Caco-2 (cell line): ENCODE measurements at regions not wholly inside any gene's neighbourhood (a gene's known extent, or its start where the extent isn't known, plus 50 kb on each side); places are given as distances from the start of the nearest gene placed in this dataset.

Source experiments
- BruUV-seq: library from RNA; stranded (reverse); fragments of 400-500 nt; replicated peaks from 2 replicates; lab custom pipeline; 2021; lab: Mats Ljungman, UMichigan
- CTCF ChIA-PET: fragments of 300-600 bp; sonication (Branson Sonifier 250); formaldehyde crosslinking; loops from one replicate; lab custom pipeline; 2022; ENCODE audit warnings: antibody characterized with exemption; lab: Charles Lee
- POLR2A ChIA-PET: fragments of 300-600 bp; sonication (Branson Sonifier 250); formaldehyde crosslinking; loops from one replicate; lab custom pipeline; 2022; ENCODE audit warnings: antibody characterized with exemption; lab: Charles Lee
- DNase-seq, 2 experiments: peaks; one replicate each; pipeline versions ENCODE4 v3.0.0 to v3.0.0-alpha.2; 2020 to 2022
- H3K27me3 ChIP-seq: replicated peaks from 2 replicates; pipeline ENCODE4 v1.6.0; 2011; ENCODE audit warnings: low read length; ENCODE audit not compliant: control insufficient read depth, insufficient read depth
- H3K36me3 ChIP-seq: 2 replicates; pipeline ENCODE4 v1.5.1; 2011; ENCODE audit warnings: low read length; ENCODE audit not compliant: control insufficient read depth, insufficient read depth
- H3K4me1 ChIP-seq: fragments of 250-450 bp; sonication (Bioruptor Pico); 2 replicates; pipeline ENCODE4 v1.5.1; 2020; ENCODE audit warnings: mild to moderate bottlenecking
- H3K4me3 ChIP-seq: 2 replicates; pipeline ENCODE4 v1.5.1; 2011; ENCODE audit warnings: low read depth, mild to moderate bottlenecking, control low read depth, low read length
- H3K9me3 ChIP-seq: fragments of 250-450 bp; sonication (Bioruptor Pico); 2 replicates; pipeline ENCODE4 v1.5.1; 2020; ENCODE audit warnings: mild to moderate bottlenecking, moderate library complexity
- H3K27ac Mint-ChIP-seq: one replicate; pipeline ENCODE4 v1.8.0; 2022; ENCODE audit warnings: mixed read lengths; ENCODE audit not compliant: unreplicated experiment
- H3K27me3 Mint-ChIP-seq: one replicate; pipeline ENCODE4 v1.8.0; 2022; ENCODE audit warnings: mixed read lengths; ENCODE audit not compliant: insufficient read depth, unreplicated experiment
- H3K36me3 Mint-ChIP-seq: one replicate; pipeline ENCODE4 v1.8.0; 2022; ENCODE audit warnings: mild to moderate bottlenecking, mixed read lengths; ENCODE audit not compliant: insufficient read depth, unreplicated experiment
- H3K4me1 Mint-ChIP-seq: one replicate; pipeline ENCODE4 v1.8.0; 2022; ENCODE audit warnings: low read depth, mixed read lengths; ENCODE audit not compliant: unreplicated experiment
- H3K4me3 Mint-ChIP-seq: one replicate; pipeline ENCODE4 v1.8.0; 2022; ENCODE audit warnings: mild to moderate bottlenecking, moderate library complexity, mixed read lengths; ENCODE audit not compliant: unreplicated experiment
- H3K9me3 Mint-ChIP-seq: one replicate; pipeline ENCODE4 v1.8.0; 2022; ENCODE audit warnings: mixed read lengths; ENCODE audit not compliant: unreplicated experiment
- intact Hi-C: fragments of 100-400 bp; cut with micrococcal nuclease; formaldehyde crosslinking; loops from one replicate; pipeline ENCODE4 v1.10.0; 2022; ENCODE audit not compliant: unreplicated experiment
- TF ChIP-seq, protein P1 (sequence below), 2 experiments: fragments of 200-600 bp in 1 of 2; IDR thresholded peaks; 1 replicate in 1 of 2; 2 replicates in 1 of 2; pipeline versions ENCODE4 v1.5.1 to v1.8.0; 2011 to 2022; ENCODE audit warnings: antibody characterized with exemption in 1 of 2, control low read depth in 1 of 2, inconsistent platforms in 1 of 2, low read depth in 1 of 2, low read length in 1 of 2, mild to moderate bottlenecking in 1 of 2, moderate library complexity in 1 of 2; ENCODE audit not compliant: insufficient read depth in 1 of 2, severe bottlenecking in 1 of 2, unreplicated experiment in 1 of 2

GRCh38 chrX:150258463-150259430 lies 104.4 kb upstream of the MAMLD1 start:
- Histone ChIP-seq H3K4me1 (no peaks in the 10 kb centered on the region), H3K36me3 (no peaks in the 10 kb centered on the region), H3K27me3 (no peaks in the 10 kb centered on the region), H3K4me3 (no peak overlapping the region), H3K9me3 (no peaks in the 10 kb centered on the region)
- H3K27ac Mint-ChIP-seq: no peak overlapping the region
- intact Hi-C loops: no loop called here
- H3K9me3 Mint-ChIP-seq: no peaks in the 10 kb centered on the region
- ChIA-PET CTCF (no interaction called here), POLR2A (no interaction called here)
- TF ChIP-seq, protein P1, sequence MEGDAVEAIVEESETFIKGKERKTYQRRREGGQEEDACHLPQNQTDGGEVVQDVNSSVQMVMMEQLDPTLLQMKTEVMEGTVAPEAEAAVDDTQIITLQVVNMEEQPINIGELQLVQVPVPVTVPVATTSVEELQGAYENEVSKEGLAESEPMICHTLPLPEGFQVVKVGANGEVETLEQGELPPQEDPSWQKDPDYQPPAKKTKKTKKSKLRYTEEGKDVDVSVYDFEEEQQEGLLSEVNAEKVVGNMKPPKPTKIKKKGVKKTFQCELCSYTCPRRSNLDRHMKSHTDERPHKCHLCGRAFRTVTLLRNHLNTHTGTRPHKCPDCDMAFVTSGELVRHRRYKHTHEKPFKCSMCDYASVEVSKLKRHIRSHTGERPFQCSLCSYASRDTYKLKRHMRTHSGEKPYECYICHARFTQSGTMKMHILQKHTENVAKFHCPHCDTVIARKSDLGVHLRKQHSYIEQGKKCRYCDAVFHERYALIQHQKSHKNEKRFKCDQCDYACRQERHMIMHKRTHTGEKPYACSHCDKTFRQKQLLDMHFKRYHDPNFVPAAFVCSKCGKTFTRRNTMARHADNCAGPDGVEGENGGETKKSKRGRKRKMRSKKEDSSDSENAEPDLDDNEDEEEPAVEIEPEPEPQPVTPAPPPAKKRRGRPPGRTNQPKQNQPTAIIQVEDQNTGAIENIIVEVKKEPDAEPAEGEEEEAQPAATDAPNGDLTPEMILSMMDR (IDR thresholded peaks at IDR 0.05; ENCODE audit: insufficient read depth in 1 of 2, low read depth in 1 of 2, low read length in 1 of 2, severe bottlenecking in 1 of 2, unreplicated experiment in 1 of 2): no peak
- no peak for DNase-seq
- no TSS peak for BruUV-seq
- no peak overlapping the region for H3K4me3 Mint-ChIP-seq
- no peaks in the 10 kb centered on the region for H3K4me1 Mint-ChIP-seq
- no peaks in the 10 kb centered on the region for H3K36me3 Mint-ChIP-seq
- H3K27me3 Mint-ChIP-seq: peaks cover 9% of the 10 kb centered on the region

DNA sequence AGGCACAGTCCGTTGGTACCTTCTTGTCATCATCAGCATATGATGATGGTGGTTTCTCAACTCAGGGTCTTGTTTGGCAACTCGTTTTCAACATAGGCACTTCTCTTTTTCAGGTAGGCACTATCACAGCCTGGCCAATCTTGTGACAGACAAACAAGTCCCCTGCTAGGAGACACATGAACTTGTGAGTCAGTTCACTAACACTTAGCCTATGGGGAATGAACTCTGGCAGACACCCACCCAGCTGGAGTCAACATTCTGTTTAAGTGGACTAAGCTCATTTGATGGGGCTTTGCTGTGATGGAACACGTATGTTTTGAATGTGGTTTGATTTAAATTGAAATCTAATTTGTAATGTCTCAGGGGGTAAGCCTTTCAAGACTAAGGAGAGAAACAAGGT lies 100.7 kb upstream of the MAMLD1 start:
- Mint-ChIP-seq H3K27me3 (peaks cover 6% of the 10 kb centered on the region), H3K4me1 (no peaks in the 10 kb centered on the region), H3K36me3 (no peaks in the 10 kb centered on the region), H3K9me3 (no peaks in the 10 kb centered on the region), H3K4me3 (no peak overlapping the region), H3K27ac (no peak overlapping the region)
- no peaks in the 10 kb centered on the region for H3K36me3 ChIP-seq
- intact Hi-C loops: no loop called here
- CTCF ChIA-PET: no interaction called here
- H3K4me1 ChIP-seq: no peaks in the 10 kb centered on the region
- BruUV-seq: no TSS peak
- no peaks in the 10 kb centered on the region for H3K27me3 ChIP-seq
- no peak overlapping the region for H3K4me3 ChIP-seq
- TF ChIP-seq, protein P1 (IDR thresholded peaks at IDR 0.05; ENCODE audit: insufficient read depth in 1 of 2, low read depth in 1 of 2, low read length in 1 of 2, severe bottlenecking in 1 of 2, unreplicated experiment in 1 of 2): no peak
- H3K9me3 ChIP-seq: no peaks in the 10 kb centered on the region
- POLR2A ChIA-PET: no interaction called here
- DNase-seq: no peak

DNA sequence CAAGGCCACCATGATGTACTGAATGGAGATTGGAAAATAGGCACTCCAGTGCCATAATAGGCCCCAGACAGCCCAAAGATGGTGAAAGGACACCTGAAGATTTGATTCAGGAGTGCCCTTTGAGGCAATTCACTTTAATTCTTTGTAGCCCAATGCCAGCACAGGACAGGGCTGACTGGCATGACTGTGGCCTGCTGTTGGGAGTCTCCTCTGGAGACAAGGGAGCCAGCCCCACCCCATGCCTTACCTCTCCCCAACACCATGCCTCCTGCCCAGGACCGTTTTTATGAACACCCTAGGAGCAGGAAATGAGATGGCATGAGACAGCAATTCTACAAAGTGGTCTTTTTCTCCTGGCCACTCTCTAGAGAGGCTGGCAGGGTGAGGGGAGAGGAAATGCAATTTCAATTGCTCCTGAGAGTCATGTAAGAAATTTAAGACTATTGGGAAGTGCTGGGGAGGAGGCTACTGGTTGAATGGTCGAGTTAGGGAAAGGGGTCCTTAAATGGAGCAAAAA lies 94.2 kb upstream of the MAMLD1 start:
- no peaks in the 10 kb centered on the region for H3K9me3 ChIP-seq
- ChIA-PET CTCF (no interaction called here), POLR2A (no interaction called here)
- TF ChIP-seq, protein P1 (IDR thresholded peaks at IDR 0.05; ENCODE audit: insufficient read depth in 1 of 2, low read depth in 1 of 2, low read length in 1 of 2, severe bottlenecking in 1 of 2, unreplicated experiment in 1 of 2): no peak
- no TSS peak for BruUV-seq
- H3K36me3 Mint-ChIP-seq: no peaks in the 10 kb centered on the region
- H3K4me1 ChIP-seq: no peaks in the 10 kb centered on the region
- no peaks in the 10 kb centered on the region for H3K9me3 Mint-ChIP-seq
- H3K4me1 Mint-ChIP-seq: peaks cover 7% of the 10 kb centered on the region
- H3K27ac Mint-ChIP-seq: peak overlapping the region; percentile 63
- H3K27me3 Mint-ChIP-seq: no peaks in the 10 kb centered on the region
- no peak for DNase-seq
- intact Hi-C loops: no loop called here
- H3K4me3 ChIP-seq: no peak overlapping the region
- H3K27me3 ChIP-seq: no peaks in the 10 kb centered on the region
- no peak overlapping the region for H3K4me3 Mint-ChIP-seq
- H3K36me3 ChIP-seq: no peaks in the 10 kb centered on the region
